ENCODE measurements at regions not wholly inside any gene's neighbourhood (a gene's known extent, or its start where the extent isn't known, plus 50 kb on each side); places are given as distances from the start of the nearest gene placed in this dataset.

DNA sequence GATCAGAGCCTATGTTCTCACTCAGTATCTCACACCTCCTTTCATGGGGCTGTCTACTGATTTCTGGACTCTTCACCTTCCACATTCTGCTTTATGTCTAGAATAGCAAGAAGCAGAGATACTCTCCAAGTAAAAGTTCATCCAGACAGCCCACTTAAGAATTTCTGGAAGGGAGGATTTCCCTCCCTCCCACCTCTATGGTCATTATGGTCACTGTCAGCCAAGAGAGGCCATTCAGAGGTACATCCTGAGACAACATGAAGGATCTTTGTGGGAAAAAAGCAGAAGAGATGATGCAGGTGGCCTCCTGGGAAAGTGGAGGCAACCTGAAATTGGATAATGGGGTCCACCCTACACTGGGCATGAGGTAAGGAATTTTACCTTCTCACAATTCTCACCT, 179.5 kb upstream of the ZNF462 start:
- TF ChIP-seq, protein P1, sequence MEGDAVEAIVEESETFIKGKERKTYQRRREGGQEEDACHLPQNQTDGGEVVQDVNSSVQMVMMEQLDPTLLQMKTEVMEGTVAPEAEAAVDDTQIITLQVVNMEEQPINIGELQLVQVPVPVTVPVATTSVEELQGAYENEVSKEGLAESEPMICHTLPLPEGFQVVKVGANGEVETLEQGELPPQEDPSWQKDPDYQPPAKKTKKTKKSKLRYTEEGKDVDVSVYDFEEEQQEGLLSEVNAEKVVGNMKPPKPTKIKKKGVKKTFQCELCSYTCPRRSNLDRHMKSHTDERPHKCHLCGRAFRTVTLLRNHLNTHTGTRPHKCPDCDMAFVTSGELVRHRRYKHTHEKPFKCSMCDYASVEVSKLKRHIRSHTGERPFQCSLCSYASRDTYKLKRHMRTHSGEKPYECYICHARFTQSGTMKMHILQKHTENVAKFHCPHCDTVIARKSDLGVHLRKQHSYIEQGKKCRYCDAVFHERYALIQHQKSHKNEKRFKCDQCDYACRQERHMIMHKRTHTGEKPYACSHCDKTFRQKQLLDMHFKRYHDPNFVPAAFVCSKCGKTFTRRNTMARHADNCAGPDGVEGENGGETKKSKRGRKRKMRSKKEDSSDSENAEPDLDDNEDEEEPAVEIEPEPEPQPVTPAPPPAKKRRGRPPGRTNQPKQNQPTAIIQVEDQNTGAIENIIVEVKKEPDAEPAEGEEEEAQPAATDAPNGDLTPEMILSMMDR (IDR thresholded peaks at IDR 0.05; ENCODE audit: low read depth, low read length) = no peak
- DNase-seq (ENCODE audit: extremely low read depth, low read depth) = no peak

DNA sequence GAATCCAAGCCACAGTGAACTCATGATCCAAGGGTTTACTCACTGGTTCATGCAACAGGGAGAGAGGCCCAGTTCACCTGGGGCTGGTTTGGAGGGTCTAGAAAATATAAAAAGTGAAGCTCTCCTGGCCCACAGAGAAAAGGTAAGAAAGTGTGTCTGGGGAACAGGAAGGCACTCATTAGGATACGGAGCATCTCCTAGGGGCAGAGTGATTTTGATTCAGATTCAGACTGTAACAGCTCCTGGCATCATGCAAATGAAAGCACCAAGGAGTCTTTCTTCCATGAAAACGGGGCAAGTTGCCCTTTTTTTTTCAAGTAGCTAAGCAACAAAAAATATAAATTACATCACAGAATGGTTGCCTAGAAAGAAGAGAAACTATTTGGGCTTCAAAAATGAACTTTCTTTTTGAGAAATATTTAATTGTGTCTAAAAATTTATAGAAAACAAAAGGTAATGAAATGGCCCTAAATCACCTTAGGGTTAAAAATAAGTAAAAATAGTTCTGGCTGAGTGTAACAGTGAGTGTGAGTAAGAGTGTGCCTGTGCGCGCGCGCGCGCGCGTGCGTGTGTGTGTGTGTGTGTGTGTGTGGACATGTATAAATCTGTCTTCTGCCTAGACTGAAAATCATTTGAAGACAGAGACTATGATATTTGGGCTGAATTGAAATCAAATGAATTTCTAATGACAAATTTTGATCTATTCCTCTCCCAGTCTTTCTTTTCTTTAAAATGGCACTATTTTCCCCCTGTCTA, 177.8 kb upstream of the ZNF462 start:
- TF ChIP-seq, protein P1 (IDR thresholded peaks at IDR 0.05; ENCODE audit: low read depth, low read length) = no peak
- DNase-seq (ENCODE audit: extremely low read depth, low read depth) = no peak

DNA sequence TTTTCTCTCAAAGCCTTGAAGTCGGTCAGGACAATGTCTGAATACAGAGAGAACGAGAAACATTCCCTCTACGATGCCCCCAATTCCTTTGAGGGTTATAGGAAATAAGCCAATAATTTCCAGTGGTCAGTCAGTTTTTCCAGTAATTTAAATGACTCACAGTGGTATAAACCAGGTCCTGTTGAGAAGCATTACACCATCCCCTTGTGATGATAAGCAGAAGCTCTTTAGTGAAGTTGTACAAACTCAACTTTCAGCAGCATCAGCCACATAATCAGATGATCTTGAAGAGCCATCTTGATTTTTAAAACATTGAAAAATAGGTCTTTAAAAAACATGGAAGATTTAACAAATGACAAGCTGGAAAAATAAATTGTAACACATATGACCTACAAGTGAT, 173.9 kb upstream of the ZNF462 start:
- DNase-seq (ENCODE audit: extremely low read depth, low read depth) = no peak
- TF ChIP-seq, protein P1 (IDR thresholded peaks at IDR 0.05; ENCODE audit: low read depth, low read length) = no peak

DNA sequence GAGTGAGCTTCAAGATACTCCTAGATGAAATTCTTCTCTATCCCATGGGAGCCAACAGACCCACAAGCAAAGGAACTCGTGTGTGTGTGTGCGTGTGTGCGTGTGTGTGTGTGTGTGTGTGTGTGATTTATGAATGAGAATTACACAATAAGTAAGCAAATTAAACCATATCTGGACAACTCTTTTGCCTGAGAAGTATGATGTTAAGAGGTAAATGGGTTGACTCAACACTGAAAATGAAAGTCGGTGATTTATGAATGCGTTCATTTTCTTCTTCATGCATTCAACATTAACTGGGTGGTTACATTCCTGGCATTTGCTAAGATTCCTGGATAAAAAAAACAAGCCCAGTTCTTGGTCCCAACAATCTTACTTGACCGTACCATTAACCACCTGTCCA, 171.3 kb upstream of the ZNF462 start:
- TF ChIP-seq, protein P1 (IDR thresholded peaks at IDR 0.05; ENCODE audit: low read depth, low read length) = no peak
- no peak for DNase-seq (ENCODE audit: extremely low read depth, low read depth)

GRCh38 chr9:106693558-106693957, 169.4 kb upstream of the ZNF462 start:
- DNase-seq (ENCODE audit: extremely low read depth, low read depth) = no peak
- TF ChIP-seq, protein P1 (IDR thresholded peaks at IDR 0.05; ENCODE audit: low read depth, low read length) = no peak

DNA sequence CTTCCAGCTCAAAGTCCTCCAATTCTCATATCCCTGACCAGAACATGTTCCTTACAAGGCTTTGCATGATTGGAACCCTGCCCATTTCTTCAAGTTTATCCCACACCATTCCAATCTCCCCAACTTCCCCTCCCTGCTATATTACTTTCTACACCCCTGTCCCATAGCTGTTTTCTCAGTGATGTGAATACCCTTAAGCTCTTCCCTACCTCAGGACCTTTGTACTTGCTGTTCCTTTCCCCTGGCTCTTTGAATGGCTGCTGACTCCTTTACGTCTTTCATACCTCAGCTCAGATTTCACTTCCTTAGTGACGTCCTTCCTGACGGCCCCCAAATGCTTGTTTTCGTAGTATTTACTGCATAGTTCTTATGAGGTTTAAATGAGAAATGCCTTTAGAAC, 166.2 kb upstream of the ZNF462 start:
- TF ChIP-seq, protein P1 (IDR thresholded peaks at IDR 0.05; ENCODE audit: low read depth, low read length) = no peak
- DNase-seq (ENCODE audit: extremely low read depth, low read depth) = no peak

- DNase-seq (ENCODE audit: extremely low read depth, low read depth) = no peak
- TF ChIP-seq, protein P1 (IDR thresholded peaks at IDR 0.05; ENCODE audit: low read depth, low read length) = no peak
Observed at GRCh38 chr9:106697390-106697749, 165.6 kb upstream of the ZNF462 start.
